Activated naive CD4-positive, alpha-beta T cell treated with anti-CD3 and anti-CD28 coated beads for 36 hours (primary cell): ENCODE measurements at regions not wholly inside any gene's neighbourhood (a gene's known extent, or its start where the extent isn't known, plus 50 kb on each side); places are given as distances from the start of the nearest gene placed in this dataset.

Experiments
- CTCF ChIA-PET: fragments of 350-600 bp; sonication (Branson Sonifier 250); formaldehyde crosslinking; loops from one replicate; lab custom pipeline; 2021; ENCODE audit warnings: antibody characterized with exemption; lab: Charles Lee
- DNase-seq: peaks from one replicate; pipeline ENCODE4 v3.0.0-alpha.2; 2020
- H3K27ac Mint-ChIP-seq: one replicate; pipeline ENCODE4 v1.8.0; 2021; ENCODE audit warnings: mild to moderate bottlenecking, mixed read lengths
- H3K27me3 Mint-ChIP-seq: one replicate; pipeline ENCODE4 v1.8.0; 2021; ENCODE audit warnings: low read depth, mixed read lengths
- H3K36me3 Mint-ChIP-seq: one replicate; pipeline ENCODE4 v1.8.0; 2021; ENCODE audit warnings: low read depth, mixed read lengths
- H3K4me1 Mint-ChIP-seq: one replicate; pipeline ENCODE4 v1.8.0; 2021; ENCODE audit warnings: low read depth, mixed read lengths
- H3K4me3 Mint-ChIP-seq: one replicate; pipeline ENCODE4 v1.8.0; 2021; ENCODE audit warnings: mild to moderate bottlenecking, moderate library complexity, mixed read lengths
- H3K9me3 Mint-ChIP-seq: one replicate; pipeline ENCODE4 v1.8.0; 2021; ENCODE audit warnings: mixed read lengths
- intact Hi-C: fragments of 100-400 bp; cut with micrococcal nuclease; formaldehyde crosslinking; loops from one replicate; pipeline ENCODE4 v1.15.1; 2023

GRCh38 chr9:31490551-31491106, 893.8 kb upstream of the ACO1 start:
- intact Hi-C loops = no loop called here
- no peak for DNase-seq
- peaks cover 1% of the 10 kb centered on the region for H3K9me3 Mint-ChIP-seq
- no peaks in the 10 kb centered on the region for H3K4me1 Mint-ChIP-seq
- H3K36me3 Mint-ChIP-seq = no peaks in the 10 kb centered on the region
- H3K27me3 Mint-ChIP-seq = no peaks in the 10 kb centered on the region
- no peak overlapping the region for H3K27ac Mint-ChIP-seq
- no peak overlapping the region for H3K4me3 Mint-ChIP-seq
- CTCF ChIA-PET = interaction anchor here (0.6 kb wide), 1 partner anchor 267 kb away, joined by 3 read pairs; no protein-coding TSS in a partner anchor

GRCh38 chr9:31492229-31492628, 892.2 kb upstream of the ACO1 start:
- H3K27ac Mint-ChIP-seq = no peak overlapping the region
- intact Hi-C loops = no loop called here
- H3K9me3 Mint-ChIP-seq = peaks cover 11% of the 10 kb centered on the region
- no peaks in the 10 kb centered on the region for H3K4me1 Mint-ChIP-seq
- no peaks in the 10 kb centered on the region for H3K27me3 Mint-ChIP-seq
- no peaks in the 10 kb centered on the region for H3K36me3 Mint-ChIP-seq
- no peak for DNase-seq
- CTCF ChIA-PET = no interaction called here
- no peak overlapping the region for H3K4me3 Mint-ChIP-seq

GRCh38 chr9:31500422-31500821, 884.0 kb upstream of the ACO1 start:
- Mint-ChIP-seq H3K9me3 (peaks cover 16% of the 10 kb centered on the region), H3K4me3 (no peak overlapping the region), H3K27ac (no peak overlapping the region), H3K27me3 (no peaks in the 10 kb centered on the region), H3K4me1 (peaks cover 4% of the 10 kb centered on the region), H3K36me3 (no peaks in the 10 kb centered on the region)
- no peak for DNase-seq
- intact Hi-C loops = no loop called here
- CTCF ChIA-PET = no interaction called here

- Mint-ChIP-seq H3K9me3 (peaks cover 17% of the 10 kb centered on the region), H3K27me3 (no peaks in the 10 kb centered on the region), H3K27ac (no peak overlapping the region), H3K4me1 (peaks cover 15% of the 10 kb centered on the region), H3K36me3 (peaks cover 6% of the 10 kb centered on the region), H3K4me3 (no peak overlapping the region)
- intact Hi-C loops = no loop called here
- peak; percentile 76 for DNase-seq
- CTCF ChIA-PET = no interaction called here
These were observed 865.4 kb upstream of the ACO1 start for GRCh38 chr9:31519011-31519410.

- Mint-ChIP-seq H3K4me1 (peaks cover 15% of the 10 kb centered on the region), H3K9me3 (peaks cover 13% of the 10 kb centered on the region), H3K4me3 (no peak overlapping the region), H3K27ac (no peak overlapping the region), H3K36me3 (peaks cover 6% of the 10 kb centered on the region), H3K27me3 (no peaks in the 10 kb centered on the region)
- DNase-seq = no peak
- CTCF ChIA-PET = no interaction called here
- intact Hi-C loops = no loop called here
These were observed 865.0 kb upstream of the ACO1 start for GRCh38 chr9:31519424-31519823.

GRCh38 chr9:31519826-31520225, 864.6 kb upstream of the ACO1 start:
- no peak for DNase-seq
- no peak overlapping the region for H3K27ac Mint-ChIP-seq
- CTCF ChIA-PET = no interaction called here
- H3K4me3 Mint-ChIP-seq = no peak overlapping the region
- intact Hi-C loops = no loop called here
- peaks cover 12% of the 10 kb centered on the region for H3K9me3 Mint-ChIP-seq
- H3K27me3 Mint-ChIP-seq = no peaks in the 10 kb centered on the region
- peaks cover 15% of the 10 kb centered on the region for H3K4me1 Mint-ChIP-seq
- peaks cover 6% of the 10 kb centered on the region for H3K36me3 Mint-ChIP-seq

GRCh38 chr9:31520301-31521085, 864.0 kb upstream of the ACO1 start:
- intact Hi-C loops = no loop called here
- H3K4me1 Mint-ChIP-seq = peaks cover 13% of the 10 kb centered on the region
- no peak overlapping the region for H3K27ac Mint-ChIP-seq
- no peak overlapping the region for H3K4me3 Mint-ChIP-seq
- no peak for DNase-seq
- peaks cover 9% of the 10 kb centered on the region for H3K9me3 Mint-ChIP-seq
- H3K36me3 Mint-ChIP-seq = peaks cover 4% of the 10 kb centered on the region
- CTCF ChIA-PET = no interaction called here
- no peaks in the 10 kb centered on the region for H3K27me3 Mint-ChIP-seq

GRCh38 chr9:31535651-31536050, 848.8 kb upstream of the ACO1 start:
- H3K4me1 Mint-ChIP-seq = no peaks in the 10 kb centered on the region
- no peaks in the 10 kb centered on the region for H3K9me3 Mint-ChIP-seq
- intact Hi-C loops = no loop called here
- CTCF ChIA-PET = interaction anchor here (0.6 kb wide), 1 partner anchor 232 kb away, joined by 3 read pairs; no protein-coding TSS in a partner anchor
- no peak overlapping the region for H3K27ac Mint-ChIP-seq
- no peak for DNase-seq
- no peak overlapping the region for H3K4me3 Mint-ChIP-seq
- H3K36me3 Mint-ChIP-seq = no peaks in the 10 kb centered on the region
- no peaks in the 10 kb centered on the region for H3K27me3 Mint-ChIP-seq

- CTCF ChIA-PET = no interaction called here
- H3K27me3 Mint-ChIP-seq = no peaks in the 10 kb centered on the region
- DNase-seq = no peak
- H3K36me3 Mint-ChIP-seq = no peaks in the 10 kb centered on the region
- no peak overlapping the region for H3K27ac Mint-ChIP-seq
- peaks cover under 1% of the 10 kb centered on the region for H3K4me1 Mint-ChIP-seq
- H3K9me3 Mint-ChIP-seq = no peaks in the 10 kb centered on the region
- intact Hi-C loops = no loop called here
- no peak overlapping the region for H3K4me3 Mint-ChIP-seq
These were observed 848.0 kb upstream of the ACO1 start for GRCh38 chr9:31536471-31536870.

- Mint-ChIP-seq H3K4me1 (peaks cover 16% of the 10 kb centered on the region), H3K9me3 (no peaks in the 10 kb centered on the region), H3K27ac (no peak overlapping the region), H3K4me3 (no peak overlapping the region), H3K36me3 (no peaks in the 10 kb centered on the region), H3K27me3 (no peaks in the 10 kb centered on the region)
- no peak for DNase-seq
- intact Hi-C loops = no loop called here
- CTCF ChIA-PET = interaction anchor here (0.6 to 1.4 kb wide), 4 partner anchors 95 to 273 kb away, joined by 3 read pairs; no protein-coding TSS in a partner anchor
These were observed 842.6 kb upstream of the ACO1 start for GRCh38 chr9:31541721-31542281.

- H3K9me3 Mint-ChIP-seq = no peaks in the 10 kb centered on the region
- no peak overlapping the region for H3K4me3 Mint-ChIP-seq
- no peaks in the 10 kb centered on the region for H3K27me3 Mint-ChIP-seq
- H3K27ac Mint-ChIP-seq = no peak overlapping the region
- CTCF ChIA-PET = interaction anchor here (0.6 to 1.4 kb wide), 4 partner anchors 23 to 437 kb away, joined by 3 to 5 read pairs (median 3); no protein-coding TSS in a partner anchor
- intact Hi-C loops = no loop called here
- H3K36me3 Mint-ChIP-seq = no peaks in the 10 kb centered on the region
- peak; percentile 23 for DNase-seq
- H3K4me1 Mint-ChIP-seq = peaks cover 16% of the 10 kb centered on the region
These were observed 841.9 kb upstream of the ACO1 start for GRCh38 chr9:31542384-31543055.

GRCh38 chr9:31554941-31555340, 829.5 kb upstream of the ACO1 start:
- Mint-ChIP-seq H3K4me3 (no peak overlapping the region), H3K4me1 (no peaks in the 10 kb centered on the region), H3K36me3 (no peaks in the 10 kb centered on the region), H3K27ac (no peak overlapping the region), H3K27me3 (no peaks in the 10 kb centered on the region), H3K9me3 (no peaks in the 10 kb centered on the region)
- CTCF ChIA-PET = no interaction called here
- intact Hi-C loops = no loop called here
- DNase-seq = no peak
